Activated B cell treated with CpG ODN at 0.5 μM for 24 hours (primary cell): ENCODE measurements at regions not wholly inside any gene's neighbourhood (a gene's known extent, or its start where the extent isn't known, plus 50 kb on each side); places are given as distances from the start of the nearest gene placed in this dataset.

ENCODE experiments used
- ATAC-seq: fragments of 200-7000 bp; cut with Tn5 transposase; one replicate; pipeline ENCODE4 v1.10.0; 2021; ENCODE audit warnings: low read depth, mild to moderate bottlenecking, moderate library complexity
- CTCF ChIA-PET: fragments of 350-600 bp; sonication (Branson Sonifier 250); formaldehyde crosslinking; loops from one replicate; lab custom pipeline; 2021; ENCODE audit warnings: antibody characterized with exemption; lab: Charles Lee
- POLR2A ChIA-PET: fragments of 350-600 bp; sonication (Branson Sonifier 250); formaldehyde crosslinking; loops from one replicate; lab custom pipeline; 2021; ENCODE audit warnings: antibody characterized with exemption; lab: Charles Lee
- DNase-seq: peaks from one replicate; pipeline ENCODE4 v3.0.0; 2022
- H3K27ac Mint-ChIP-seq: one replicate; pipeline ENCODE4 v1.8.0; 2020; ENCODE audit warnings: mixed read lengths
- H3K27me3 Mint-ChIP-seq: one replicate; pipeline ENCODE4 v1.8.0; 2021; ENCODE audit warnings: mixed read lengths
- H3K36me3 Mint-ChIP-seq: one replicate; pipeline ENCODE4 v1.8.0; 2021; ENCODE audit warnings: low read depth, mixed read lengths
- H3K4me1 Mint-ChIP-seq: one replicate; pipeline ENCODE4 v1.8.0; 2021; ENCODE audit warnings: mixed read lengths
- H3K4me3 Mint-ChIP-seq: one replicate; pipeline ENCODE4 v1.8.0; 2020; ENCODE audit warnings: mild to moderate bottlenecking, mixed read lengths
- H3K9me3 Mint-ChIP-seq: one replicate; pipeline ENCODE4 v1.8.0; 2020; ENCODE audit warnings: mixed read lengths
- intact Hi-C: fragments of 100-400 bp; cut with micrococcal nuclease; formaldehyde crosslinking; loops from one replicate; pipeline ENCODE4 v1.15.1; 2024
- TF ChIP-seq, protein P1 (sequence below): fragments of 200-600 bp; IDR thresholded peaks from one replicate; pipeline ENCODE4 v1.8.0; 2022; ENCODE audit warnings: antibody characterized with exemption, mild to moderate bottlenecking

DNA sequence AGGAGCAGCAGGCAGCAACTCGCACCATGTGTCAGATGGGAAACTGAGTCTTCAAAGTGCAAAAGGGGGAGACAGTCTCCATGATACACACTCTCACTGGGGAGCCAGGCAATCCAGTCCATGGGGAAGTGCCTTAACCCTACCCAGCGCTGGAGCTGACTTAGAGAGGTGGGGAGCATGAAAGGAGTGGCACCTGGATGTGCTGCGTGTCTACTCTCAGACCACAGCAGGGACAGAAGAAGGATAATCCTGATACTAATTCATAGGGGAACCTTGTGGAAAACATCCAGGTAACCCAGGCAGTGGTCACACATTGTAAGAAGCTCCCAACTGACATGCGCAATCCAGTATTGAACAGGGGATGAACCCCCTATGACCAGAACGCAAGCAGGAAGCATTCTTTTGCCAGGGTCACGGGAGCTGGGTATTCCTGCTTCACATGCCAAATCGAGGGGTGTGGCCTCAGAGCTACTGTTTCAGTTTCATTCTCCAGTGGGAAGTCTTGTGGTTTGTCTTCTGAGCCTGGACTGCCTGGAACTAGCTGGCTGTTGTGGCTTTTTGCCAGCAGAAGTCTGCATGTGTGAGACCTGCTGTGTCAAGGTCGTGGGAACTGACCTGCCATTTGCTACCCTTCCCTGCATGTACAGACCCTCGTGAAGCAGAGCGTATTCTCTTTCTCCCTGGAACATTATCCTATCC lies 367.6 kb upstream of the NDN start:
- TF ChIP-seq, protein P1, sequence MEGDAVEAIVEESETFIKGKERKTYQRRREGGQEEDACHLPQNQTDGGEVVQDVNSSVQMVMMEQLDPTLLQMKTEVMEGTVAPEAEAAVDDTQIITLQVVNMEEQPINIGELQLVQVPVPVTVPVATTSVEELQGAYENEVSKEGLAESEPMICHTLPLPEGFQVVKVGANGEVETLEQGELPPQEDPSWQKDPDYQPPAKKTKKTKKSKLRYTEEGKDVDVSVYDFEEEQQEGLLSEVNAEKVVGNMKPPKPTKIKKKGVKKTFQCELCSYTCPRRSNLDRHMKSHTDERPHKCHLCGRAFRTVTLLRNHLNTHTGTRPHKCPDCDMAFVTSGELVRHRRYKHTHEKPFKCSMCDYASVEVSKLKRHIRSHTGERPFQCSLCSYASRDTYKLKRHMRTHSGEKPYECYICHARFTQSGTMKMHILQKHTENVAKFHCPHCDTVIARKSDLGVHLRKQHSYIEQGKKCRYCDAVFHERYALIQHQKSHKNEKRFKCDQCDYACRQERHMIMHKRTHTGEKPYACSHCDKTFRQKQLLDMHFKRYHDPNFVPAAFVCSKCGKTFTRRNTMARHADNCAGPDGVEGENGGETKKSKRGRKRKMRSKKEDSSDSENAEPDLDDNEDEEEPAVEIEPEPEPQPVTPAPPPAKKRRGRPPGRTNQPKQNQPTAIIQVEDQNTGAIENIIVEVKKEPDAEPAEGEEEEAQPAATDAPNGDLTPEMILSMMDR: no peak
- no peak overlapping the region for H3K4me3 Mint-ChIP-seq
- POLR2A ChIA-PET: no interaction called here

GRCh38 chr15:24067733-24068501 lies 380.8 kb upstream of the NDN start:
- H3K27ac Mint-ChIP-seq: no peak overlapping the region
- H3K4me3 Mint-ChIP-seq: no peak overlapping the region
- ChIA-PET POLR2A (no interaction called here), CTCF (no interaction called here)
- no peak for DNase-seq
- TF ChIP-seq, protein P1: no peak
- H3K4me1 Mint-ChIP-seq: no peaks in the 10 kb centered on the region
- H3K36me3 Mint-ChIP-seq: no peaks in the 10 kb centered on the region
- peaks cover 14% of the 10 kb centered on the region for H3K9me3 Mint-ChIP-seq
- H3K27me3 Mint-ChIP-seq: no peaks in the 10 kb centered on the region
- no peak for ATAC-seq
- intact Hi-C loops: no loop called here

More for the DNA sequence above, 367.6 kb upstream of the NDN start:
- intact Hi-C loops: no loop called here
- H3K4me1 Mint-ChIP-seq: no peaks in the 10 kb centered on the region
- no peak overlapping the region for H3K27ac Mint-ChIP-seq
- H3K27me3 Mint-ChIP-seq: no peaks in the 10 kb centered on the region
- H3K9me3 Mint-ChIP-seq: peaks cover 11% of the 10 kb centered on the region
- ATAC-seq (no peak), DNase-seq (no peak)
- CTCF ChIA-PET: no interaction called here
- H3K36me3 Mint-ChIP-seq: no peaks in the 10 kb centered on the region

GRCh38 chr15:24075420-24076089 lies 388.4 kb upstream of the NDN start:
- no peak for ATAC-seq
- TF ChIP-seq, protein P1: no peak
- ChIA-PET CTCF (no interaction called here), POLR2A (no interaction called here)
- intact Hi-C loops: no loop called here
- Mint-ChIP-seq H3K9me3 (peaks cover 13% of the 10 kb centered on the region), H3K4me3 (no peak overlapping the region), H3K4me1 (no peaks in the 10 kb centered on the region), H3K36me3 (no peaks in the 10 kb centered on the region), H3K27ac (no peak overlapping the region), H3K27me3 (no peaks in the 10 kb centered on the region)
- no peak for DNase-seq

- no peaks in the 10 kb centered on the region for H3K27me3 Mint-ChIP-seq
- intact Hi-C loops: no loop called here
- H3K4me1 Mint-ChIP-seq: no peaks in the 10 kb centered on the region
- ChIA-PET POLR2A (no interaction called here), CTCF (no interaction called here)
- ATAC-seq: no peak
- H3K27ac Mint-ChIP-seq: no peak overlapping the region
- no peak overlapping the region for H3K4me3 Mint-ChIP-seq
- no peaks in the 10 kb centered on the region for H3K36me3 Mint-ChIP-seq
- no peak for DNase-seq
- TF ChIP-seq, protein P1: no peak
- H3K9me3 Mint-ChIP-seq: peaks cover 10% of the 10 kb centered on the region
Observed at GRCh38 chr15:24076090-24076784, 389.1 kb upstream of the NDN start.
